A549 (cell line): ENCODE measurements at regions not wholly inside any gene's neighbourhood (a gene's known extent, or its start where the extent isn't known, plus 50 kb on each side); places are given as distances from the start of the nearest gene placed in this dataset.

ENCODE experiments used
- ATAC-seq, 2 experiments: fragments of 200-7000 bp in 1 of 2; fragments of >200 bp in 1 of 2; cut with Nextera tagmentation in 1 of 2; cut with Tn5 transposase in 1 of 2; 3 replicates each; pipeline versions ENCODE4 v1.8.0 to v1.9.1; 2018 to 2020; ENCODE audit warnings: mild to moderate bottlenecking in 1 of 2, moderate library complexity in 1 of 2
- CTCF ChIA-PET: fragments of 300-600 bp; sonication (Branson Sonifier 250); formaldehyde crosslinking; extraction: SDS; loops from one replicate; lab custom pipeline; 2021; ENCODE audit warnings: antibody characterized with exemption, inconsistent platforms; lab: Yijun Ruan, JAX
- POLR2A ChIA-PET: fragments of 350-600 bp; formaldehyde crosslinking; extraction: SDS; loops from one replicate; lab custom pipeline; 2021; ENCODE audit warnings: antibody characterized with exemption, inconsistent platforms; lab: Yijun Ruan, JAX
- DNase-seq, 2 experiments: peaks; one replicate each; pipeline versions ENCODE4 v3.0.0 to v3.0.0-alpha.2; 2011 to 2016; ENCODE audit warnings: low read depth in 1 of 2, low spot score in 1 of 2
- FAIRE-seq: peaks from 2 replicates; lab custom pipeline; 2011; peaks lifted over from hg19 to GRCh38; lab: Jason Lieb, UNC
- H3K27ac ChIP-seq, 2 experiments: fragments of >200 bp; sonication (Bioruptor Twin); formaldehyde crosslinking; 3 replicates each; pipeline ENCODE4 v1.5.1; 2016 to 2017
- H3K4me1 ChIP-seq: fragments of >200 bp; sonication (Bioruptor Twin); formaldehyde crosslinking; 3 replicates; pipeline ENCODE4 v1.6.1; 2016
- H3K4me2 ChIP-seq: fragments of >200 bp; sonication (Bioruptor Twin); formaldehyde crosslinking; 3 replicates; pipeline ENCODE4 v1.6.1; 2016
- H3K4me3 ChIP-seq: fragments of >200 bp; sonication (Bioruptor Twin); formaldehyde crosslinking; 3 replicates; pipeline ENCODE4 v1.5.1; 2016
- H3K9me3 ChIP-seq: fragments of >200 bp; sonication (Bioruptor Twin); formaldehyde crosslinking; 3 replicates; pipeline ENCODE4 v1.6.1; 2016
- CHD2 ChIP-seq: fragments of 150-350 bp; IDR thresholded peaks from 2 replicates; pipeline ENCODE4 v1.6.1; 2014; ENCODE audit warnings: low read length; ENCODE audit not compliant: partially characterized antibody
- EHF ChIP-seq: fragments of 250-450 bp; sonication (Bioruptor Pico); IDR thresholded peaks from 2 replicates; pipeline ENCODE4 v1.5.0; 2020; ENCODE audit warnings: mild to moderate bottlenecking
- EHMT2 ChIP-seq: fragments of 200-600 bp; sonication (generic); IDR thresholded peaks from 2 replicates; pipeline ENCODE4 v1.6.1; 2016; ENCODE audit warnings: antibody characterized with exemption, low read depth, mild to moderate bottlenecking, moderate library complexity
- EP300 ChIP-seq, 2 experiments: fragments of >200 bp; sonication (Bioruptor Twin); formaldehyde crosslinking; IDR thresholded peaks; 2 replicates in 1 of 2; 3 replicates in 1 of 2; pipeline ENCODE4 v1.6.1; 2016 to 2017
- ESRRA ChIP-seq: fragments of 150-350 bp; IDR thresholded peaks from 2 replicates; pipeline ENCODE4 v1.6.1; 2014; ENCODE audit warnings: mild to moderate bottlenecking, low read length, borderline replicate concordance
- HDAC2 ChIP-seq: fragments of 200-600 bp; sonication (generic); IDR thresholded peaks from 2 replicates; pipeline ENCODE4 v1.6.1; 2016
- HES2 ChIP-seq: fragments of >200 bp; sonication (Bioruptor Twin); formaldehyde crosslinking; IDR thresholded peaks from 2 replicates; pipeline ENCODE4 v1.6.1; 2016
- HOXB13 ChIP-seq: fragments of 250-450 bp; sonication (Bioruptor Pico); IDR thresholded peaks from 2 replicates; pipeline ENCODE4 v1.5.0; 2020; ENCODE audit warnings: low read depth, mild to moderate bottlenecking, moderate library complexity
- HOXB5 ChIP-seq: fragments of 250-450 bp; sonication (Bioruptor Pico); IDR thresholded peaks from 2 replicates; pipeline ENCODE4 v1.5.0; 2020; ENCODE audit warnings: mild to moderate bottlenecking, moderate library complexity
- KDM5A ChIP-seq: fragments of 200-600 bp; sonication (generic); IDR thresholded peaks from 2 replicates; pipeline ENCODE4 v1.6.1; 2016; ENCODE audit warnings: antibody characterized with exemption, mild to moderate bottlenecking
- MYC ChIP-seq: IDR thresholded peaks from 2 replicates; pipeline ENCODE4 v1.6.1; 2012; ENCODE audit warnings: mild to moderate bottlenecking, inconsistent platforms, low read length, improper control_type of control experiment, borderline replicate concordance
- NFE2L2 ChIP-seq: fragments of 150-350 bp; conservative IDR thresholded peaks from 2 replicates; pipeline ENCODE4 v1.6.1; 2014; ENCODE audit warnings: low read length
- NPAS2 ChIP-seq: fragments of 250-450 bp; sonication (Bioruptor Pico); IDR thresholded peaks from 2 replicates; pipeline ENCODE4 v1.8.0; 2022; ENCODE audit warnings: mild to moderate bottlenecking, moderate library complexity, borderline replicate concordance
- NR3C1 ChIP-seq: fragments of >200 bp; sonication (Bioruptor Twin); formaldehyde crosslinking; IDR thresholded peaks from 3 replicates; pipeline ENCODE4 v1.6.1; 2017
- PHF8 ChIP-seq: fragments of 200-600 bp; sonication (generic); IDR thresholded peaks from 2 replicates; pipeline ENCODE4 v1.6.1; 2016; ENCODE audit warnings: low read depth, mild to moderate bottlenecking, antibody characterized with exemption, moderate library complexity, borderline replicate concordance
- POLR2A ChIP-seq: IDR thresholded peaks from 2 replicates; pipeline ENCODE4 v1.6.1; 2012; ENCODE audit warnings: mild to moderate bottlenecking, low read length
- RAD21 ChIP-seq, 2 experiments: fragments of >200 bp in 1 of 2; sonication (Bioruptor Twin) in 1 of 2; formaldehyde crosslinking in 1 of 2; IDR thresholded peaks in 1 of 2; conservative IDR thresholded peaks in 1 of 2; 2 replicates in 1 of 2; 3 replicates in 1 of 2; pipeline ENCODE4 v1.6.1; 2012 to 2018; ENCODE audit warnings: inconsistent platforms in 1 of 2
- RARB ChIP-seq: fragments of 250-450 bp; sonication (Bioruptor Pico); IDR thresholded peaks from 2 replicates; pipeline ENCODE4 v1.8.0; 2021; ENCODE audit warnings: mild to moderate bottlenecking, moderate library complexity
- RCOR1 ChIP-seq: fragments of 150-350 bp; IDR thresholded peaks from 2 replicates; pipeline ENCODE4 v1.6.1; 2014; ENCODE audit warnings: antibody characterized with exemption, low read length, low read depth
- SMC3 ChIP-seq: fragments of >200 bp; sonication (Bioruptor Twin); formaldehyde crosslinking; IDR thresholded peaks from 3 replicates; pipeline ENCODE4 v1.6.1; 2018; ENCODE audit warnings: inconsistent platforms
- SREBF2 ChIP-seq: fragments of 450-650 bp; IDR thresholded peaks from 2 replicates; pipeline ENCODE4 v1.6.1; 2014; ENCODE audit warnings: mild to moderate bottlenecking, moderate library complexity
- TFCP2L1 ChIP-seq: fragments of 250-450 bp; sonication (Bioruptor Pico); IDR thresholded peaks from 2 replicates; pipeline ENCODE4 v1.5.0; 2021; ENCODE audit warnings: mild to moderate bottlenecking
- TP53 ChIP-seq: fragments of 250-450 bp; sonication (Bioruptor Pico); IDR thresholded peaks from 2 replicates; pipeline ENCODE4 v1.5.0; 2021; ENCODE audit warnings: mild to moderate bottlenecking, moderate library complexity
- USF2 ChIP-seq: fragments of 450-650 bp; IDR thresholded peaks from 2 replicates; pipeline ENCODE4 v1.6.1; 2014; ENCODE audit warnings: antibody characterized with exemption
- ZSCAN20 ChIP-seq: fragments of 250-450 bp; sonication (Bioruptor Pico); IDR thresholded peaks from 2 replicates; pipeline ENCODE4 v1.8.0; 2022; ENCODE audit warnings: mild to moderate bottlenecking, moderate library complexity
- WGBS: methylation state at CpG from one replicate; pipeline ENCODE4 v1.1.6; 2017; ENCODE audit errors: missing lambda C conversion rate; 5-methylcytosine and 5-hydroxymethylcytosine counted together
- TF ChIP-seq, protein P1 (sequence below): fragments of 250-450 bp; sonication (Bioruptor Pico); IDR thresholded peaks from 2 replicates; pipeline ENCODE4 v1.5.0; 2020; ENCODE audit warnings: low read depth, mild to moderate bottlenecking, moderate library complexity
- TF ChIP-seq, protein P2 (sequence below): IDR thresholded peaks from 2 replicates; pipeline ENCODE4 v1.6.1; 2012

GRCh38 chr22:47804281-47804680, 1041.8 kb downstream of the TBC1D22A start:
- ChIA-PET CTCF (no interaction called here), POLR2A (no interaction called here)
- Histone ChIP-seq H3K9me3 (no peaks in the 10 kb centered on the region; the same call in 2 of the 3 replicates), H3K4me2 (no peak overlapping the region), H3K4me1 (no peaks in the 10 kb centered on the region), H3K27ac (no peak overlapping the region), H3K4me3 (no peak overlapping the region)
- ATAC-seq (no peak), DNase-seq (no peak), FAIRE-seq (no peak)
- TF ChIP-seq, protein P1, sequence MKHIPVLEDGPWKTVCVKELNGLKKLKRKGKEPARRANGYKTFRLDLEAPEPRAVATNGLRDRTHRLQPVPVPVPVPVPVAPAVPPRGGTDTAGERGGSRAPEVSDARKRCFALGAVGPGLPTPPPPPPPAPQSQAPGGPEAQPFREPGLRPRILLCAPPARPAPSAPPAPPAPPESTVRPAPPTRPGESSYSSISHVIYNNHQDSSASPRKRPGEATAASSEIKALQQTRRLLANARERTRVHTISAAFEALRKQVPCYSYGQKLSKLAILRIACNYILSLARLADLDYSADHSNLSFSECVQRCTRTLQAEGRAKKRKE (CRISPR knock-in tag) = no peak
- no peak for TF ChIP-seq ESRRA
- TF ChIP-seq NR3C1 = no peak
- TF ChIP-seq SMC3 = no peak
- TF ChIP-seq, protein P2, sequence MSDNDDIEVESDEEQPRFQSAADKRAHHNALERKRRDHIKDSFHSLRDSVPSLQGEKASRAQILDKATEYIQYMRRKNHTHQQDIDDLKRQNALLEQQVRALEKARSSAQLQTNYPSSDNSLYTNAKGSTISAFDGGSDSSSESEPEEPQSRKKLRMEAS = no peak
- TF ChIP-seq TP53 (CRISPR knock-in tag) = no peak
- no peak for TF ChIP-seq EHF (CRISPR knock-in tag)
- TF ChIP-seq EP300 (IDR thresholded peaks at IDR 0.05) = no peak
- TF ChIP-seq PHF8 = no peak
- no peak for TF ChIP-seq RAD21 (conservative IDR thresholded peaks at IDR 0.05 in 1 of 2, IDR thresholded peaks at IDR 0.05 in 1 of 2)
- TF ChIP-seq MYC = no peak
- no peak for TF ChIP-seq KDM5A
- no peak for TF ChIP-seq HES2
- no peak for TF ChIP-seq USF2
- TF ChIP-seq POLR2A = no peak
- TF ChIP-seq EHMT2 = no peak
- no peak for TF ChIP-seq CHD2
- no peak for TF ChIP-seq SREBF2
- no peak for TF ChIP-seq RARB (CRISPR knock-in tag)
- WGBS = 62% methylated on average over 6 of the region's 6 CpGs

DNA sequence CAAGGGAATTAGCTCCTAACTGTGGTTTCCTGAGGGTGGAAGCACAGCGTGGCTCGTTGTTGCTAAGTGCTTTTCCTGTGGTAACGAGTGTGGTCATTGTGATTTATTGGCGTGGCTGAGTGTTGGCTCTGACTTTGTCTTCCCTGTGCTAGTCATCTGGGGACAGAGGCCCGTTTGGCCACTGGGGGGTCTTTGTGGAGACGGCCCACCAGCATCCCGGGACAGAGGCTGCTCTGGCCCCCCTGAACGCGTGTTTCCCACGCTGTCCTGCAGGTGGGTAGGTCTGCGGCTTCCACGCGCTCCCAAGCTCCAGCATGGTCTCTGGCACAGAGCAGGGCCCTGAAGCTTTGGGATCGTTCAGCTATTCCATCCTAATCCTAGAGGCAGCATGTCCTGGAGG, 1040.0 kb downstream of the TBC1D22A start:
- H3K4me2 ChIP-seq = no peak overlapping the region
- DNase-seq = no peak
- no peak for TF ChIP-seq POLR2A
- TF ChIP-seq TFCP2L1 (CRISPR knock-in tag) = no peak
- TF ChIP-seq NPAS2 (CRISPR knock-in tag) = no peak
- TF ChIP-seq HDAC2 = no peak
- TF ChIP-seq ZSCAN20 (CRISPR knock-in tag) = no peak
- TF ChIP-seq RCOR1 = no peak
- no peak for TF ChIP-seq HOXB13
- no peak for TF ChIP-seq HOXB5 (CRISPR knock-in tag)
- no peak for TF ChIP-seq NFE2L2
- TF ChIP-seq, protein P1 (CRISPR knock-in tag) = no peak
- TF ChIP-seq, all 56 proteins: peak for 0
- no peak overlapping the region for H3K4me3 ChIP-seq
- ATAC-seq (no peak), FAIRE-seq (no peak)
- CTCF ChIA-PET = interaction anchor here (1.0 kb wide), 1 partner anchor 254 kb away, joined by 3 read pairs; no protein-coding TSS in a partner anchor
- H3K4me1 ChIP-seq = no peaks in the 10 kb centered on the region
- H3K27ac ChIP-seq = no peak overlapping the region
- H3K9me3 ChIP-seq = no peaks in the 10 kb centered on the region; the same call in 2 of the 3 replicates
- 77% methylated on average over 7 of the region's 14 CpGs for WGBS
- POLR2A ChIA-PET = no interaction called here
